ENCODE measurements at regions not wholly inside any gene's neighbourhood (a gene's known extent, or its start where the extent isn't known, plus 50 kb on each side); places are given as distances from the start of the nearest gene placed in this dataset.
"Not testable (repeated sequence)": the region's sequence is repeated elsewhere in the genome, so short reads cannot be mapped to it uniquely, and the experiment has no call there.

GRCh38 chr10:108374991-108375390 lies 1210.5 kb upstream of the SORCS1 start:
- no peak for FAIRE-seq

GRCh38 chr10:108365541-108365940 lies 1201.0 kb upstream of the SORCS1 start:
- no peak for FAIRE-seq

DNA sequence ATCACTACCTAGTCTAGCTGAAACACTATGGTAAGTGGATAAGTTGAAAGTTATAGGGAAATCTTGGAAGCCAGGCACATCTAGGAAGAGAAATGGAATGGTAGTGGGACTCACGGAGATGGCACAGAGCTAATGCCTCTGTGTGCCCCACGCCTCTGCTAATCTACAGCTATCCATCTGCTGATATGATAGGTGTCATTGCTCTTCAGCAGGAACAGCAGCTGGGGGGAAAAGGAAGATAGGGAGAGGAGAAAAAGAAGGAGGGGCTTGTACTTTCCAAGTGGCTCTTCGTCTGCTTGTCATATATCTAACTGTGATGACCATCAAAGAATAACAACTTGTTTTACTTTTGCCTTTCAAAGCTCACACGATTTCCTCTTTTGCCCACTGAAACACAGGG lies 1199.1 kb upstream of the SORCS1 start:
- no peak for FAIRE-seq

DNA sequence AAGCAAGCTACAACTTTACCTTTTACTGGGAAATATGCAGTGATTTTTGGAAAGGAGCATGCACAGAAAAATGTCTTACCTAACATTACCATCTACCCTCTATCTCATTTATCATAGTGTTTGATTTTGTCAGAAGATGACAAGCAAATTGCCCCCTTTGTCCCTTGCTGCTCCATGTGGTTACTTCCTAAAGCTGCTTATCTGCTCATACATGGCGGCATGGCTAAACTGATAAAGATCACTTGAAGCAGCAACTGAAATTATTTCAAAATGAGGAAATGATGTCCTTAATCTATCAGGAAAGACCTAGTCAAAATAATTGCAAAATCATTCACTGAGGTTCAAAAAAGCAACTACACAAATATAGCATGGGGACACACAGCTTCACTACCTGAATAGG lies 1198.5 kb upstream of the SORCS1 start:
- no peak for FAIRE-seq

- FAIRE-seq = no peak
Observed at GRCh38 chr10:108362296-108362695, 1197.8 kb upstream of the SORCS1 start.

GRCh38 chr10:108360187-108360586 lies 1195.7 kb upstream of the SORCS1 start:
- FAIRE-seq = no peak

DNA sequence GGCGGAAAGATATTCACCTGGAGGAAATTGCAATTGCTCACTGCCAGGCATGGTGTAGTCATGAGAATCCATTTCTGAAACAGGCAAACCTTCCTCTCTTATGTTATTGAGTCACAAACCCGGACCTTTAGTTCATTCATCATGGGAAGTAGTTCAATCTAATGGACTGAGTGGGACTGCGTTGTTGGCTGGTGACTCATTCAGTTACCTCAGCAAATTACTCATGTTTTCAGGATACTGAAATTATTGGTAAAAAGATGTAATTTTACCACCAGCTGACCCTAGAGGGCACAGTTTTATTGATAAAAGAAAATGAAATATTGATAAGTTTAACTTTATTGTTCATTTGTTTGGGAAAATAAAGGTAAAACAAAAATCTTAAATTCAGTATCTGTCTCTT lies 1194.4 kb upstream of the SORCS1 start:
- no peak for FAIRE-seq

DNA sequence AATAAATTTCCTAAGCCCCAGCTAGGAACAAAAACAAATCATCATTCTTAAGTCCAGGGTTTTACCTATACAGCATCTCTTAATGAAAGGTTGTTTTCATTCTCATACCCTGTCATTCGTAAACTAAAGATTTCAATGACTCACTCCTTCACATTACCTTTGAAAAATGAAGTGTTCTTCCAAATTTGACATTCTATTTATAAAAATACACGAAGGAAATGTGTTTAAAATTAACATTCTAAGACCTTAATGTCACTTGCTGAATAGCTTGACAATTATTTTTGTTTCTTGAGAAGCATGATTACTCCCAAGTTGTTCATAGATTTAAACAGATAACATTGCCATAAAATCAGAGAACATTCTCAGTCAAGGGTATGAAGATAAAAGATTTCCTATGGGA lies 1188.3 kb upstream of the SORCS1 start:
- no peak for FAIRE-seq

DNA sequence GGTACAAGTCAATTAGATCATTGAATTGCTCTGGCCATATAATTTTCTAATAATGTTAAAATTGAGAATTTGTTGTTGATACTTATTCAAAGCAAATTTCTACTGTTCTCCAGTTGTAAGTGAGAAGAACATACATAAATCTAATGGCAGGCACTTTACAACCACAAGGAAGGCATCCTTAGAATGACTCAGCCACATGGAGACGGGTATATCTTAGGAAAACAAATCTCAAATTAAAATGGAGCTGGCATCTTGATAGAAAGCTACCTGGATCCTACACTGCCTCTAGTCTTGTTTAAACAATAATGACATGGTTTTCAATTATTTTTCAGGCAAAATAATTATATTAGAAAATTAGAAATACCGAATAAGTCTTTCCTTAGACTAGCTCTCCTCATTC lies 1183.7 kb upstream of the SORCS1 start:
- FAIRE-seq = no peak

- FAIRE-seq = no peak
Observed at GRCh38 chr10:108346066-108346465, 1181.6 kb upstream of the SORCS1 start.

DNA sequence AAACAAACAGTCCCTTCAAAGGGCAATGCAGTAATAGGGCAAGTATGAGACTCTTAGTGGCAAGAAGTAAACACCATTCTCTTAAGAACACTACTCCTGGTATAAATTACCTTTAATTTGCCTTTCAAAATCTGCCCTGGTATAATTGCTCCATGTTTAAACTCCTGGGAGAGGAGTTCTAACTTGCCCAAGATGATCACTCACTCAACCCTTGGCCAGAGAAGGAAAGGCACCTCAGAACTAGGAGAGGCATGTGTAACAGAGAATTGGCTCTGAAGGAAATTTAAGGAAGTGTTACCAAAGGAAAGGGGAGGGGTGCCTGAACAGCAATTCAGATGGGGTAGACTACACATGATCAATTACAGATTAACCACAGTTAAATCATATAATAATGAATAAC lies 1173.6 kb upstream of the SORCS1 start:
- no peak for FAIRE-seq

DNA sequence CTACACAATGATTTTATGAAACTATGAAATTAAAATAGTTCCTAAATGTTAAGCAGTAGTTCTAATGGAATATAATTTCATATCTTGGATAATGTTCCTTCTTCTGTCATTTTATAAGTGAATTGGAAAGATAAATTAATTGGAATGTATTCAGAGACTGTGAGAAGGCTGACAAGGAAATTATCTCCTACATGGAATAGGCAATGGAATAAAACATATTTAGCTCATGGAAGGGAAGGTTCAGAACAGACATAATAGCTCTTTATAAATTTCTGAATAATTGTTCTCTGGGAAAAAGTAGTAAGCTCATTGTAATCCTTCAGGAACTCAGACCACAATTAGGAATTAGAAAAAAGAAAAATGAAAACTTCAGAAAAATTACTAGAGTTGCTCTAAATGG lies 1172.3 kb upstream of the SORCS1 start:
- no peak for FAIRE-seq

GRCh38 chr10:108327706-108328105 lies 1163.2 kb upstream of the SORCS1 start:
- FAIRE-seq = no peak

- FAIRE-seq = no peak
Observed at GRCh38 chr10:108323274-108323798, 1158.8 kb upstream of the SORCS1 start.

DNA sequence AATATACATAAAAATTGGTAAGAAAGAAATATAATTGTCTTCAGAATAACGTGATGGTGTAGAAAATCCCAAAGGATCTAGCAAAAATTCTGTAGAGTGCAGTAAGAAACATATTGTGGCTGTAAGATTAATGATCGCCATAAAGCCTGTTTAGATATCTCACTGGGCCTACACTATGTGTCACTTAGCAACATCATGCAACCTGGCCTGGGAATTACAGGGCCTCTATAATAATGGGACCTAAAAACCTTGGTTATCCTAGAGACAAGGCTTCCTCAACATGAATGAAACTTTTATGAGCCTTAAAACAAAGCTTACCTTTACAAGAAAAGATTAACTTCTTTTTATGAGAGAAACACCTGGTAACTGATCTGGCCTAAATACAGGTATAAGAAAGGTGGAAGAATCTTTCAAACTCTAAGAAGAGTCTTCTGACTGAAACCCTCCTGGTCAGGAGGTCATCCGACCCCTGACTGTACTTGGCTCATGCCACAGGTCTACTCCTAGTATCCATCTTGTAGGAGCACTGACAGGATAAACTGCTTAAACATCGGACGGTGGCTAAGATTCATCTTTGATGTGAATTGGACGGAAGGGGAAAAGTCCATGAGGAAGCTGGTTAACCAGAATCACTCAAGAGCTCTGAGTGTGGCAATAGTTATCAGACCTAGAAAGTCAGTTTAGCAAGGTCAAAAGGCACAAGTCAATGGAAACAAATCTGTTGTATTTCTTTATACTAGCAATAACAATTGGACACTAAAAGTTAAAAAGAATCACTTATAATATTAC lies 1155.1 kb upstream of the SORCS1 start:
- no peak for FAIRE-seq

DNA sequence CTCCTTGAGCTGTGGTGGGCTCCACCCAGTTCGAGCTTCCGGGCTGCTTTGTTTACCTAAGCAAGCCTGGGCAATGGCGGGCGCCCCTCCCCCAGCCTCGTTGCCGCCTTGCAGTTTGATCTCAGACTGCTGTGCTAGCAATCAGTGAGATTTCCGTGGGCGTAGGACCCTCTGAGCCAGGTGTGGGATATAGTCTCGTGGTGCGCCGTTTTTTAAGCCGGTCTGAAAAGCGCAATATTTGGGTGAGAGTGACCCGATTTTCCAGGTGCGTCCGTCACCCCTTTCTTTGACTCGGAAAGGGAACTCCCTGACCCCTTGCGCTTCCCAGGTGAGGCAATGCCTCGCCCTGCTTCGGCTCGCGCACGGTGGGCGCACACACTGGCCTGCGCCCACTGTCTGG lies 1151.1 kb upstream of the SORCS1 start:
- not testable (repeated sequence) for FAIRE-seq

GRCh38 chr10:108307925-108308312 lies 1143.4 kb upstream of the SORCS1 start:
- FAIRE-seq = no peak

- FAIRE-seq = no peak
Observed at GRCh38 chr10:108307250-108307924, 1142.9 kb upstream of the SORCS1 start.

- FAIRE-seq = no peak
Observed at GRCh38 chr10:108303149-108303548, 1138.6 kb upstream of the SORCS1 start.

DNA sequence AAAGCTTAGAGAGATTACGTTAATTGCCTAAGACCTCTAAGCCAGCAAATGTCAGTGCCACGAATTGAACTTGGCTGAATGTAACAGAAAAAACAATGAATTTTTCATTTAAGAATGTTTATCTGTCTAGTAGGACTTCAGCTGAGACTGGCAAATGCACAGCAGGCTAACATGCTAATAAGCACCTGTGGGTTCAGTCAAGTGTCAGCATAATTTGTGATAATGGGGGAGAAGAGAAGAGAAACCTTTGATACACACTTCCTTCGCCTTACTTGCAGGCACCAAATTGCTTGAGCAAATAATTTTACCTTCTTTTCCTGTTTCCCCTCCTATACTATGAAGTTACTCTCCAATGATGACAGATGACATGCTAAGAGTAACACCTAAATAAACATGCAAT lies 1136.5 kb upstream of the SORCS1 start:
- FAIRE-seq = no peak

DNA sequence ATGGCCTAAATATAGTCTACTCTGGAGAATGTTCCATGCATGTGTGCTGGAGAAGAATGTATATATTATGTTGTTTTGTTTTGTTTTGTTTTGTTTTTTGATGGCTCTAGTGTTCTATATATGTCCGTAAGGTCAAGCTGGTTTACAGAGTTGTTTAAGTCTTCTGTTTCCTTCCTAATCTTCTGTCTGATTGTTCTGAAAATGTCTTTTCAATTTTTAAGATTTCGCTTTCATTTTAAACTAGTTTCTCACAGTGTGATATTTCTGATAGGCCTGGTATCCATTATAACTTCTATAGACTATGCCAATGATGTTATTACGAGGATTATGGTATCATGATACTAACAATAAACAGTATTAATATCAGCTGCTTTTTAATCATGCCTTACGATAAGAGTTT lies 1126.3 kb upstream of the SORCS1 start:
- no peak for FAIRE-seq

DNA sequence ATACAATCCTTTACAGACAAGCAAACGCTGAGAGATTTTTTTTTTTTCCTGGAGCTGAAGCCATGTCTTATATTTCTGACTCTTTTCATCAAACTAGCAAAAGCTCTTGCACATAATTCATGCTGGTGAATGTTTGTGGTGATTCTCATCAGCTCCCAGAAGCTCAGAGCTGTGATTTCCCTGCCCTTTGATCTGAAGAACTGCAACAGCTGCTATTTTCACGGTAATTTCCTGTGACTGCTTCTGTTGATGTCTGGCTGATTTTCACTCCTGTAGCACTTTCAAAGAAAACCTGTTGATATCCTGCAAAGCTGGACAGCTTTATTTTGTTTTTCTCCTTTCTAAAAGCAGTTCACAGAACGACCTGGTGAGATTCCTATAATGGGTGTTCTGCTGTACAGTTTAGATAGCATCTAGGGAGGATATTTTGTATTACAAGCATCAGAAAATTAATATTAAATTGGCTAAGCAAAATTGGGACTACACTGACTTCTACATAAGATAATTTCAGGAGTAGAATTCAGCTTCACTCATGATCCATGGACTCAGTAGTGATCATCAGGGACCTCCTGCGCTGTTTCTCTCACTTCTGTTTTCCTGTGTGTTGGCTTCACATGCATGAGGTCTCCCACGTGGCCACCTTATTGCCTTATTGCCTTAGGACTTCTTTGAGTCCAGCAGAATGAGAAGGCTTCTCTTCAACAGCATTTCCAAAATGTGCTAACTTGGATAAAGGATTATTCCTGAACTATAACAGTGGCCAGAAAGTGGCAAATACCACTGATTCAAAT lies 1111.6 kb upstream of the SORCS1 start:
- no peak for FAIRE-seq

GRCh38 chr10:108260383-108260906 lies 1095.9 kb upstream of the SORCS1 start:
- FAIRE-seq = no peak
